HG03432 (cell line): ENCODE measurements at regions not wholly inside any gene's neighbourhood (a gene's known extent, or its start where the extent isn't known, plus 50 kb on each side); places are given as distances from the start of the nearest gene placed in this dataset.
"Not testable (repeated sequence)": the region's sequence is repeated elsewhere in the genome, so short reads cannot be mapped to it uniquely, and the experiment has no call there.

Source experiments
- ATAC-seq: cut with Tn5 transposase; IDR thresholded peaks from one replicate; pipeline ENCODE4 v1.9.1; 2021; ENCODE audit warnings: mild to moderate bottlenecking, moderate library complexity; ENCODE audit not compliant: unreplicated experiment

- ATAC-seq, result no peak
Observed at GRCh38 chr12:59158066-59158465, 237.8 kb upstream of the LRIG3 start.

GRCh38 chr12:59155448-59155847 is 235.1 kb upstream of the LRIG3 start:
- ATAC-seq, result no peak

GRCh38 chr12:59151243-59151642 is 230.9 kb upstream of the LRIG3 start:
- ATAC-seq, result no peak

- peak; percentile 100 for ATAC-seq
Observed at GRCh38 chr12:59149995-59150642, 229.8 kb upstream of the LRIG3 start.

- ATAC-seq, result no peak
Observed at GRCh38 chr12:59147791-59148190, 227.5 kb upstream of the LRIG3 start.

- ATAC-seq, result no peak
Observed at GRCh38 chr12:59142183-59142790, 222.0 kb upstream of the LRIG3 start.

- ATAC-seq, result no peak
Observed at GRCh38 chr12:59134750-59135149, 214.4 kb upstream of the LRIG3 start.

GRCh38 chr12:59131462-59131861 is 211.2 kb upstream of the LRIG3 start:
- no peak for ATAC-seq

GRCh38 chr12:59122784-59123183 is 202.5 kb upstream of the LRIG3 start:
- ATAC-seq, result no peak

GRCh38 chr12:59121451-59121850 is 201.1 kb upstream of the LRIG3 start:
- ATAC-seq, result no peak

GRCh38 chr12:59119676-59120075 is 199.4 kb upstream of the LRIG3 start:
- no peak for ATAC-seq

- no peak for ATAC-seq
Observed at GRCh38 chr12:59118356-59118755, 198.1 kb upstream of the LRIG3 start.

- no peak for ATAC-seq
Observed at GRCh38 chr12:59115995-59116394, 195.7 kb upstream of the LRIG3 start.

- no peak for ATAC-seq
Observed at GRCh38 chr12:59115526-59115925, 195.2 kb upstream of the LRIG3 start.

- ATAC-seq, result peak; percentile 93
Observed at GRCh38 chr12:59113831-59114615, 193.7 kb upstream of the LRIG3 start.

GRCh38 chr12:59111851-59112250 is 191.5 kb upstream of the LRIG3 start:
- no peak for ATAC-seq

- not testable (repeated sequence) for ATAC-seq
Observed at GRCh38 chr12:59108516-59108915, 188.2 kb upstream of the LRIG3 start.

- ATAC-seq, result no peak
Observed at GRCh38 chr12:59100585-59100984, 180.3 kb upstream of the LRIG3 start.

- ATAC-seq, result no peak
Observed at GRCh38 chr12:59097876-59098275, 177.6 kb upstream of the LRIG3 start.

- ATAC-seq, result no peak
Observed at GRCh38 chr12:59096246-59096645, 175.9 kb upstream of the LRIG3 start.

GRCh38 chr12:59093073-59093772 is 172.9 kb upstream of the LRIG3 start:
- ATAC-seq, result no peak
